ENCODE measurements at regions not wholly inside any gene's neighbourhood (a gene's known extent, or its start where the extent isn't known, plus 50 kb on each side); places are given as distances from the start of the nearest gene placed in this dataset.
A peak's percentile ranks its signal among the peaks of the same experiment; 100 is the strongest.

GRCh38 chr1:18535391-18536210 is 54.9 kb downstream of the KLHDC7A start:
- Histone ChIP-seq H3K4me1 (ENCODE audit: control insufficient read depth in 3 of 3, insufficient read depth in 2 of 3, low read depth in 1 of 3, low read length in 2 of 3) (no peaks in the 10 kb centered on the region), H3K27ac (ENCODE audit: low read depth in 1 of 3, low read length in 2 of 3) (peak overlapping the region in 1 of 3 donors; percentile 7), H3K27me3 (ENCODE audit: control insufficient read depth in 3 of 3, insufficient read depth in 3 of 3, low read length in 3 of 3) (no peaks in the 10 kb centered on the region), H3K9me3 (ENCODE audit: control insufficient read depth in 2 of 2, insufficient read depth in 1 of 2, low read depth in 1 of 2, low read length in 1 of 2) (no peaks in the 10 kb centered on the region), H3K36me3 (ENCODE audit: control insufficient read depth in 3 of 3, insufficient read depth in 2 of 3, low read depth in 1 of 3, low read length in 3 of 3) (no peaks in the 10 kb centered on the region), H3K4me3 (ENCODE audit: low read depth in 1 of 3, low read length in 3 of 3) (no peak overlapping the region)
- no peak for FAIRE-seq
- WGBS, 3 donors, result 15 to 66% (median 29%) methylated on average over 14 of the region's 14 CpGs
- peak; percentile 50 to 96 for DNase-seq

GRCh38 chr1:18536356-18536755 is 55.6 kb downstream of the KLHDC7A start:
- H3K9me3 ChIP-seq (ENCODE audit: control insufficient read depth in 2 of 2, insufficient read depth in 1 of 2, low read depth in 1 of 2, low read length in 1 of 2), result no peaks in the 10 kb centered on the region
- DNase-seq (no peak), FAIRE-seq (no peak)
- no peak overlapping the region for H3K4me3 ChIP-seq (ENCODE audit: low read depth in 1 of 3, low read length in 3 of 3)
- no peaks in the 10 kb centered on the region for H3K27me3 ChIP-seq (ENCODE audit: control insufficient read depth in 3 of 3, insufficient read depth in 3 of 3, low read length in 3 of 3)
- H3K4me1 ChIP-seq (ENCODE audit: control insufficient read depth in 3 of 3, insufficient read depth in 2 of 3, low read depth in 1 of 3, low read length in 2 of 3), result no peaks in the 10 kb centered on the region
- no peak overlapping the region for H3K27ac ChIP-seq (ENCODE audit: low read depth in 1 of 3, low read length in 2 of 3)
- WGBS, 3 donors, result 75 to 83% (median 79%) methylated on average over 2 of the region's 2 CpGs
- no peaks in the 10 kb centered on the region for H3K36me3 ChIP-seq (ENCODE audit: control insufficient read depth in 3 of 3, insufficient read depth in 2 of 3, low read depth in 1 of 3, low read length in 3 of 3)

GRCh38 chr1:18536915-18537314 is 56.2 kb downstream of the KLHDC7A start:
- Histone ChIP-seq H3K9me3 (ENCODE audit: control insufficient read depth in 2 of 2, insufficient read depth in 1 of 2, low read depth in 1 of 2, low read length in 1 of 2) (no peaks in the 10 kb centered on the region), H3K4me1 (ENCODE audit: control insufficient read depth in 3 of 3, insufficient read depth in 2 of 3, low read depth in 1 of 3, low read length in 2 of 3) (no peaks in the 10 kb centered on the region), H3K36me3 (ENCODE audit: control insufficient read depth in 3 of 3, insufficient read depth in 2 of 3, low read depth in 1 of 3, low read length in 3 of 3) (no peaks in the 10 kb centered on the region), H3K4me3 (ENCODE audit: low read depth in 1 of 3, low read length in 3 of 3) (no peak overlapping the region), H3K27me3 (ENCODE audit: control insufficient read depth in 3 of 3, insufficient read depth in 3 of 3, low read length in 3 of 3) (peaks cover 0 to 3% (median under 1%) of the 10 kb centered on the region in 3 donors), H3K27ac (ENCODE audit: low read depth in 1 of 3, low read length in 2 of 3) (no peak overlapping the region)
- 85 to 91% (median 90%) methylated on average over 9 of the region's 9 CpGs for WGBS, 3 donors
- DNase-seq (no peak), FAIRE-seq (no peak)

GRCh38 chr1:18537386-18538306 is 56.9 kb downstream of the KLHDC7A start:
- no peak for DNase-seq
- H3K9me3 ChIP-seq (ENCODE audit: control insufficient read depth in 2 of 2, insufficient read depth in 1 of 2, low read depth in 1 of 2, low read length in 1 of 2), result no peaks in the 10 kb centered on the region
- no peaks in the 10 kb centered on the region for H3K36me3 ChIP-seq (ENCODE audit: control insufficient read depth in 3 of 3, insufficient read depth in 2 of 3, low read depth in 1 of 3, low read length in 3 of 3)
- peaks cover 0 to 7% (median 3%) of the 10 kb centered on the region in 3 donors for H3K27me3 ChIP-seq (ENCODE audit: control insufficient read depth in 3 of 3, insufficient read depth in 3 of 3, low read length in 3 of 3)
- H3K4me1 ChIP-seq (ENCODE audit: control insufficient read depth in 3 of 3, insufficient read depth in 2 of 3, low read depth in 1 of 3, low read length in 2 of 3), result no peaks in the 10 kb centered on the region
- WGBS, 3 donors, result 70 to 86% (median 79%) methylated on average over 16 of the region's 16 CpGs
- H3K4me3 ChIP-seq (ENCODE audit: low read depth in 1 of 3, low read length in 3 of 3), result no peak overlapping the region
- no peak overlapping the region for H3K27ac ChIP-seq (ENCODE audit: low read depth in 1 of 3, low read length in 2 of 3)
- no peak for FAIRE-seq

- FAIRE-seq (no peak), DNase-seq (no peak)
- Histone ChIP-seq H3K4me3 (ENCODE audit: low read depth in 1 of 3, low read length in 3 of 3) (no peak overlapping the region), H3K36me3 (ENCODE audit: control insufficient read depth in 3 of 3, insufficient read depth in 2 of 3, low read depth in 1 of 3, low read length in 3 of 3) (no peaks in the 10 kb centered on the region), H3K4me1 (ENCODE audit: control insufficient read depth in 3 of 3, insufficient read depth in 2 of 3, low read depth in 1 of 3, low read length in 2 of 3) (no peaks in the 10 kb centered on the region), H3K27ac (ENCODE audit: low read depth in 1 of 3, low read length in 2 of 3) (no peak overlapping the region), H3K27me3 (ENCODE audit: control insufficient read depth in 3 of 3, insufficient read depth in 3 of 3, low read length in 3 of 3) (peaks cover 0 to 11% (median 3%) of the 10 kb centered on the region in 3 donors), H3K9me3 (ENCODE audit: control insufficient read depth in 2 of 2, insufficient read depth in 1 of 2, low read depth in 1 of 2, low read length in 1 of 2) (peaks cover 0 to 2% of the 10 kb centered on the region in 2 donors)
- 51 to 64% (median 62%) methylated on average over 4 of the region's 4 CpGs for WGBS, 3 donors
Measured at GRCh38 chr1:18539171-18539570, 58.4 kb downstream of the KLHDC7A start.

GRCh38 chr1:18540136-18540765 is 59.5 kb downstream of the KLHDC7A start:
- Histone ChIP-seq H3K4me3 (ENCODE audit: low read depth in 1 of 3, low read length in 3 of 3) (no peak overlapping the region), H3K4me1 (ENCODE audit: control insufficient read depth in 3 of 3, insufficient read depth in 2 of 3, low read depth in 1 of 3, low read length in 2 of 3) (no peaks in the 10 kb centered on the region), H3K27me3 (ENCODE audit: control insufficient read depth in 3 of 3, insufficient read depth in 3 of 3, low read length in 3 of 3) (peaks cover 0 to 11% (median 7%) of the 10 kb centered on the region in 3 donors), H3K27ac (ENCODE audit: low read depth in 1 of 3, low read length in 2 of 3) (no peak overlapping the region), H3K9me3 (ENCODE audit: control insufficient read depth in 2 of 2, insufficient read depth in 1 of 2, low read depth in 1 of 2, low read length in 1 of 2) (peaks cover 0 to 2% of the 10 kb centered on the region in 2 donors), H3K36me3 (ENCODE audit: control insufficient read depth in 3 of 3, insufficient read depth in 2 of 3, low read depth in 1 of 3, low read length in 3 of 3) (no peaks in the 10 kb centered on the region)
- no peak for FAIRE-seq
- DNase-seq, result no peak
- 60 to 89% (median 84%) methylated on average over 3 of the region's 3 CpGs for WGBS, 3 donors

GRCh38 chr1:18541046-18541795 is 60.5 kb downstream of the KLHDC7A start:
- FAIRE-seq (no peak), DNase-seq (no peak)
- no peak overlapping the region for H3K27ac ChIP-seq (ENCODE audit: low read depth in 1 of 3, low read length in 2 of 3)
- H3K9me3 ChIP-seq (ENCODE audit: control insufficient read depth in 2 of 2, insufficient read depth in 1 of 2, low read depth in 1 of 2, low read length in 1 of 2), result peaks cover 0 to 2% of the 10 kb centered on the region in 2 donors
- H3K4me1 ChIP-seq (ENCODE audit: control insufficient read depth in 3 of 3, insufficient read depth in 2 of 3, low read depth in 1 of 3, low read length in 2 of 3), result no peaks in the 10 kb centered on the region
- H3K27me3 ChIP-seq (ENCODE audit: control insufficient read depth in 3 of 3, insufficient read depth in 3 of 3, low read length in 3 of 3), result peaks cover 0 to 11% (median 7%) of the 10 kb centered on the region in 3 donors
- 88 to 92% (median 90%) methylated on average over 9 of the region's 9 CpGs for WGBS, 3 donors
- H3K4me3 ChIP-seq (ENCODE audit: low read depth in 1 of 3, low read length in 3 of 3), result no peak overlapping the region
- H3K36me3 ChIP-seq (ENCODE audit: control insufficient read depth in 3 of 3, insufficient read depth in 2 of 3, low read depth in 1 of 3, low read length in 3 of 3), result no peaks in the 10 kb centered on the region

Measured in small intestine (tissue), 7 donors.